HCT116 (cell line): ENCODE measurements at regions not wholly inside any gene's neighbourhood (a gene's known extent, or its start where the extent isn't known, plus 50 kb on each side); places are given as distances from the start of the nearest gene placed in this dataset.

ENCODE experiments used
- CEBPB ChIP-seq: IDR thresholded peaks from 2 replicates; pipeline ENCODE4 v1.6.1; 2012; ENCODE audit warnings: low read depth
- POLR2A ChIP-seq: IDR thresholded peaks from 2 replicates; pipeline ENCODE4 v1.7.0; 2011; ENCODE audit warnings: borderline replicate concordance; ENCODE audit not compliant: insufficient read depth, insufficient read length; ENCODE audit errors: extremely low read depth
- POLR2AphosphoS5 ChIP-seq: IDR thresholded peaks from 2 replicates; pipeline ENCODE4 v1.6.1; 2011; ENCODE audit warnings: mild to moderate bottlenecking, low read depth, low read length, moderate library complexity
- SRF ChIP-seq: IDR thresholded peaks from 2 replicates; pipeline ENCODE4 v1.6.1; 2012; ENCODE audit warnings: low read depth
- TF ChIP-seq, protein P1 (sequence below): IDR thresholded peaks from 2 replicates; pipeline ENCODE4 v1.6.1; 2012
- TF ChIP-seq, protein P2 (sequence below), 3 experiments: fragments of 200-600 bp in 1 of 3; sonication (generic) in 1 of 3; IDR thresholded peaks in 2 of 3; conservative IDR thresholded peaks in 1 of 3; 2 replicates each; pipeline ENCODE4 v1.5.1; 2012 to 2017; ENCODE audit warnings: low read depth in 2 of 3, low read length in 2 of 3, antibody characterized with exemption in 1 of 3, borderline replicate concordance in 1 of 3, control low read depth in 1 of 3, mild to moderate bottlenecking in 1 of 3, mixed read lengths in 1 of 3, mixed run types in 1 of 3, moderate library complexity in 1 of 3; ENCODE audit not compliant: insufficient read depth in 1 of 3
- TF ChIP-seq, protein P3 (sequence below): IDR thresholded peaks from 2 replicates; pipeline ENCODE4 v1.6.1; 2012
- TF ChIP-seq, protein P4 (sequence below): IDR thresholded peaks from 2 replicates; pipeline ENCODE4 v1.6.1; 2012; ENCODE audit warnings: low read depth

DNA sequence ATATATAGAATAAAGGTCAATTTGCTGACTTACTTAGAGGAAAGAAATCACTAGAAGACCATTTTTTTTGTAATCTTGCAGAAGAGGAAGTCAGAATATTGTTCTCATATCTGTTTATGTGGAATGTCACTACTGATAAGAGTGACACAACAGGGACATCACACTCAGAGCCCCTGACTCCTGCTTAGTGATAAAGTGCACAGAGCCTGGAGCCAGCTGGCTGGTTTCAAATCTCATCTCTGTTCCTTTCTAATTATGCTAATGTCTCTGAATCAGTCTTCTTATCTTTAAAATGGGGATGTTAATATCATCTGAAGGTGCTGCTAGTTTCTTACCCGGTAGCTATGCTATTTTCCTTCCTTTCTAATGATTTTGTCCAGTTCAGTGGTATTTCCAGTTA, 58.6 kb upstream of the LIFR start:
- TF ChIP-seq, protein P1, sequence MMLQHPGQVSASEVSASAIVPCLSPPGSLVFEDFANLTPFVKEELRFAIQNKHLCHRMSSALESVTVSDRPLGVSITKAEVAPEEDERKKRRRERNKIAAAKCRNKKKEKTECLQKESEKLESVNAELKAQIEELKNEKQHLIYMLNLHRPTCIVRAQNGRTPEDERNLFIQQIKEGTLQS, result no peak
- TF ChIP-seq, protein P2, sequence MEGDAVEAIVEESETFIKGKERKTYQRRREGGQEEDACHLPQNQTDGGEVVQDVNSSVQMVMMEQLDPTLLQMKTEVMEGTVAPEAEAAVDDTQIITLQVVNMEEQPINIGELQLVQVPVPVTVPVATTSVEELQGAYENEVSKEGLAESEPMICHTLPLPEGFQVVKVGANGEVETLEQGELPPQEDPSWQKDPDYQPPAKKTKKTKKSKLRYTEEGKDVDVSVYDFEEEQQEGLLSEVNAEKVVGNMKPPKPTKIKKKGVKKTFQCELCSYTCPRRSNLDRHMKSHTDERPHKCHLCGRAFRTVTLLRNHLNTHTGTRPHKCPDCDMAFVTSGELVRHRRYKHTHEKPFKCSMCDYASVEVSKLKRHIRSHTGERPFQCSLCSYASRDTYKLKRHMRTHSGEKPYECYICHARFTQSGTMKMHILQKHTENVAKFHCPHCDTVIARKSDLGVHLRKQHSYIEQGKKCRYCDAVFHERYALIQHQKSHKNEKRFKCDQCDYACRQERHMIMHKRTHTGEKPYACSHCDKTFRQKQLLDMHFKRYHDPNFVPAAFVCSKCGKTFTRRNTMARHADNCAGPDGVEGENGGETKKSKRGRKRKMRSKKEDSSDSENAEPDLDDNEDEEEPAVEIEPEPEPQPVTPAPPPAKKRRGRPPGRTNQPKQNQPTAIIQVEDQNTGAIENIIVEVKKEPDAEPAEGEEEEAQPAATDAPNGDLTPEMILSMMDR (IDR thresholded peaks at IDR 0.05 in 2 of 3, conservative IDR thresholded peaks at IDR 0.05 in 1 of 3; ENCODE audit: borderline replicate concordance in 1 of 3, insufficient read depth in 1 of 3, low read depth in 2 of 3, low read length in 2 of 3), result no peak
- TF ChIP-seq, protein P3, sequence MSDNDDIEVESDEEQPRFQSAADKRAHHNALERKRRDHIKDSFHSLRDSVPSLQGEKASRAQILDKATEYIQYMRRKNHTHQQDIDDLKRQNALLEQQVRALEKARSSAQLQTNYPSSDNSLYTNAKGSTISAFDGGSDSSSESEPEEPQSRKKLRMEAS, result no peak
- TF ChIP-seq, protein P4, sequence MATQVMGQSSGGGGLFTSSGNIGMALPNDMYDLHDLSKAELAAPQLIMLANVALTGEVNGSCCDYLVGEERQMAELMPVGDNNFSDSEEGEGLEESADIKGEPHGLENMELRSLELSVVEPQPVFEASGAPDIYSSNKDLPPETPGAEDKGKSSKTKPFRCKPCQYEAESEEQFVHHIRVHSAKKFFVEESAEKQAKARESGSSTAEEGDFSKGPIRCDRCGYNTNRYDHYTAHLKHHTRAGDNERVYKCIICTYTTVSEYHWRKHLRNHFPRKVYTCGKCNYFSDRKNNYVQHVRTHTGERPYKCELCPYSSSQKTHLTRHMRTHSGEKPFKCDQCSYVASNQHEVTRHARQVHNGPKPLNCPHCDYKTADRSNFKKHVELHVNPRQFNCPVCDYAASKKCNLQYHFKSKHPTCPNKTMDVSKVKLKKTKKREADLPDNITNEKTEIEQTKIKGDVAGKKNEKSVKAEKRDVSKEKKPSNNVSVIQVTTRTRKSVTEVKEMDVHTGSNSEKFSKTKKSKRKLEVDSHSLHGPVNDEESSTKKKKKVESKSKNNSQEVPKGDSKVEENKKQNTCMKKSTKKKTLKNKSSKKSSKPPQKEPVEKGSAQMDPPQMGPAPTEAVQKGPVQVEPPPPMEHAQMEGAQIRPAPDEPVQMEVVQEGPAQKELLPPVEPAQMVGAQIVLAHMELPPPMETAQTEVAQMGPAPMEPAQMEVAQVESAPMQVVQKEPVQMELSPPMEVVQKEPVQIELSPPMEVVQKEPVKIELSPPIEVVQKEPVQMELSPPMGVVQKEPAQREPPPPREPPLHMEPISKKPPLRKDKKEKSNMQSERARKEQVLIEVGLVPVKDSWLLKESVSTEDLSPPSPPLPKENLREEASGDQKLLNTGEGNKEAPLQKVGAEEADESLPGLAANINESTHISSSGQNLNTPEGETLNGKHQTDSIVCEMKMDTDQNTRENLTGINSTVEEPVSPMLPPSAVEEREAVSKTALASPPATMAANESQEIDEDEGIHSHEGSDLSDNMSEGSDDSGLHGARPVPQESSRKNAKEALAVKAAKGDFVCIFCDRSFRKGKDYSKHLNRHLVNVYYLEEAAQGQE, result no peak
- no peak for TF ChIP-seq POLR2A
- no peak for TF ChIP-seq CEBPB
- no peak for TF ChIP-seq POLR2AphosphoS5
- TF ChIP-seq SRF, result no peak
